SK-N-SH treated with all-trans-retinoic acid at 6 μM for 48 hours (cell line): ENCODE measurements at regions not wholly inside any gene's neighbourhood (a gene's known extent, or its start where the extent isn't known, plus 50 kb on each side); places are given as distances from the start of the nearest gene placed in this dataset.

ENCODE experiments used
- ATAC-seq: fragments of 200-7000 bp; cut with Tn5 transposase; 3 replicates; pipeline ENCODE4 v1.9.1; 2020; ENCODE audit warnings: mild to moderate bottlenecking, moderate library complexity
- ARNTL ChIP-seq: fragments of 450-650 bp; formaldehyde crosslinking; IDR thresholded peaks from 2 replicates; pipeline ENCODE4 v1.5.0; 2020; ENCODE audit warnings: low read depth, mild to moderate bottlenecking, moderate library complexity, borderline replicate concordance
- BACH2 ChIP-seq: fragments of 250-450 bp; sonication (Bioruptor Pico); IDR thresholded peaks from 2 replicates; pipeline ENCODE4 v1.9.0; 2021; ENCODE audit warnings: mild to moderate bottlenecking, borderline replicate concordance
- CSDC2 ChIP-seq: fragments of 250-450 bp; sonication (Bioruptor Pico); IDR thresholded peaks from 2 replicates; pipeline ENCODE4 v1.5.0; 2020; ENCODE audit warnings: mild to moderate bottlenecking, moderate library complexity
- ESRRG ChIP-seq: fragments of 250-450 bp; sonication (Bioruptor Pico); IDR thresholded peaks from 2 replicates; pipeline ENCODE4 v1.6.1; 2021; ENCODE audit warnings: mild to moderate bottlenecking
- GLIS3 ChIP-seq: fragments of 250-450 bp; sonication (Bioruptor Pico); IDR thresholded peaks from 2 replicates; pipeline ENCODE4 v1.5.0; 2020; ENCODE audit warnings: mild to moderate bottlenecking, moderate library complexity
- ISL1 ChIP-seq: fragments of 250-450 bp; sonication (Bioruptor Pico); IDR thresholded peaks from 2 replicates; pipeline ENCODE4 v2.1.2; 2022; ENCODE audit warnings: mild to moderate bottlenecking, moderate library complexity
- OSR1 ChIP-seq: fragments of 250-450 bp; sonication (Bioruptor Pico); IDR thresholded peaks from 2 replicates; pipeline ENCODE4 v1.8.0; 2022; ENCODE audit warnings: moderate library complexity, mild to moderate bottlenecking, inconsistent platforms
- PPARA ChIP-seq: fragments of 250-450 bp; sonication (Bioruptor Pico); IDR thresholded peaks from 2 replicates; pipeline ENCODE4 v1.5.0; 2020; ENCODE audit warnings: mild to moderate bottlenecking, borderline replicate concordance
- RARB ChIP-seq: fragments of 250-450 bp; sonication (Bioruptor Pico); IDR thresholded peaks from 2 replicates; pipeline ENCODE4 v1.8.0; 2021; ENCODE audit warnings: mild to moderate bottlenecking, moderate library complexity
- SNAI2 ChIP-seq: fragments of 250-450 bp; sonication (Bioruptor Pico); IDR thresholded peaks from 2 replicates; pipeline ENCODE4 v1.5.0; 2020; ENCODE audit warnings: mild to moderate bottlenecking, moderate library complexity
- TCF4 ChIP-seq: fragments of 250-450 bp; sonication (Bioruptor Pico); IDR thresholded peaks from 2 replicates; pipeline ENCODE4 v1.8.0; 2021; ENCODE audit warnings: mild to moderate bottlenecking, moderate library complexity, borderline replicate concordance
- TOX ChIP-seq: fragments of 250-450 bp; sonication (Bioruptor Pico); IDR thresholded peaks from 2 replicates; pipeline ENCODE4 v1.8.0; 2021; ENCODE audit warnings: mild to moderate bottlenecking, moderate library complexity, borderline replicate concordance
- ZC3H10 ChIP-seq: fragments of 250-450 bp; sonication (Bioruptor Pico); IDR thresholded peaks from 2 replicates; pipeline ENCODE4 v1.5.1; 2021; ENCODE audit warnings: mild to moderate bottlenecking, moderate library complexity
- ZFP3 ChIP-seq: fragments of 250-450 bp; sonication (Bioruptor Pico); IDR thresholded peaks from 2 replicates; pipeline ENCODE4 v1.5.0; 2020; ENCODE audit warnings: mild to moderate bottlenecking, moderate library complexity
- ZFP30 ChIP-seq: fragments of 450-650 bp; formaldehyde crosslinking; IDR thresholded peaks from 2 replicates; pipeline ENCODE4 v1.5.0; 2022; ENCODE audit warnings: mild to moderate bottlenecking, moderate library complexity
- ZNF565 ChIP-seq: fragments of 450-650 bp; formaldehyde crosslinking; conservative IDR thresholded peaks from 2 replicates; pipeline ENCODE4 v1.5.0; 2020; ENCODE audit warnings: low read depth, mild to moderate bottlenecking, moderate library complexity
- ZNF70 ChIP-seq: fragments of 450-650 bp; formaldehyde crosslinking; IDR thresholded peaks from 2 replicates; pipeline ENCODE4 v1.5.0; 2020; ENCODE audit warnings: mild to moderate bottlenecking, moderate library complexity
- ZNF8 ChIP-seq: fragments of 450-650 bp; formaldehyde crosslinking; IDR thresholded peaks from 2 replicates; pipeline ENCODE4 v1.5.0; 2020; ENCODE audit warnings: mild to moderate bottlenecking, moderate library complexity
- TF ChIP-seq, protein P1 (sequence below): fragments of 250-450 bp; sonication (Bioruptor Pico); IDR thresholded peaks from 2 replicates; pipeline ENCODE4 v1.8.0; 2021; ENCODE audit warnings: low read depth, mild to moderate bottlenecking, moderate library complexity, borderline replicate concordance
- TF ChIP-seq, protein P2 (sequence below): fragments of 250-450 bp; sonication (Bioruptor Pico); IDR thresholded peaks from 2 replicates; pipeline ENCODE4 v1.5.0; 2020; ENCODE audit warnings: mild to moderate bottlenecking, moderate library complexity
- TF ChIP-seq, protein P3 (sequence below): fragments of 250-450 bp; sonication (Bioruptor Pico); IDR thresholded peaks from 2 replicates; pipeline ENCODE4 v1.5.1; 2021; ENCODE audit warnings: mild to moderate bottlenecking, moderate library complexity
- TF ChIP-seq, protein P4 (sequence below): fragments of 250-450 bp; sonication (Bioruptor Pico); IDR thresholded peaks from 2 replicates; pipeline ENCODE4 v1.5.1; 2020; ENCODE audit warnings: low read depth, mild to moderate bottlenecking, moderate library complexity

DNA sequence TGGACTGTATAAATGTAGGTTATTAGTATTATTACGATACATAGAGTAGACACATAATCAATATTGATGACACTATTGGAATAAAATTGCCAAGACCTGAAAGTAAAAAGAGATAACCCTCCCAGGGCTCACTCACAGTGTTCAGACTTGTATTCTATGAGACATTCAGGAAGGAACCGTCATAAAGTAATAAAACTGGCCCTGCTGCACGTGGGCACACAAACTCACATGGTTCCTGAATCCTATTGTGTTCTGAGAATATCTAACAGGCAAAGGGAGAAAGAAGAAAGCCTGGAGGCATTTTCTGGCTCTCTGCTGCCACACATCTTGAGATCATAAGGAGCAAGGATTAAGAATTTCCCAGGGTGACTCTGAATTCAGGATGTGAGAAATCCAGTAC, 575.9 kb downstream of the HS3ST4 start:
- TF ChIP-seq, protein P1, sequence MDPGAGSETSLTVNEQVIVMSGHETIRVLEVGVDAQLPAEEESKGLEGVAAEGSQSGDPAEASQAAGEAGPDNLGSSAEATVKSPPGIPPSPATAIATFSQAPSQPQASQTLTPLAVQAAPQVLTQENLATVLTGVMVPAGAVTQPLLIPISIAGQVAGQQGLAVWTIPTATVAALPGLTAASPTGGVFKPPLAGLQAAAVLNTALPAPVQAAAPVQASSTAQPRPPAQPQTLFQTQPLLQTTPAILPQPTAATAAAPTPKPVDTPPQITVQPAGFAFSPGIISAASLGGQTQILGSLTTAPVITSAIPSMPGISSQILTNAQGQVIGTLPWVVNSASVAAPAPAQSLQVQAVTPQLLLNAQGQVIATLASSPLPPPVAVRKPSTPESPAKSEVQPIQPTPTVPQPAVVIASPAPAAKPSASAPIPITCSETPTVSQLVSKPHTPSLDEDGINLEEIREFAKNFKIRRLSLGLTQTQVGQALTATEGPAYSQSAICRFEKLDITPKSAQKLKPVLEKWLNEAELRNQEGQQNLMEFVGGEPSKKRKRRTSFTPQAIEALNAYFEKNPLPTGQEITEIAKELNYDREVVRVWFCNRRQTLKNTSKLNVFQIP (CRISPR knock-in tag): no peak
- TF ChIP-seq GLIS3 (CRISPR knock-in tag) (no peak), CSDC2 (CRISPR knock-in tag) (no peak), ZNF565 (CRISPR knock-in tag) (no peak), OSR1 (CRISPR knock-in tag) (no peak), ZFP30 (CRISPR knock-in tag) (no peak), ESRRG (no peak), BACH2 (no peak)
- TF ChIP-seq, protein P2, sequence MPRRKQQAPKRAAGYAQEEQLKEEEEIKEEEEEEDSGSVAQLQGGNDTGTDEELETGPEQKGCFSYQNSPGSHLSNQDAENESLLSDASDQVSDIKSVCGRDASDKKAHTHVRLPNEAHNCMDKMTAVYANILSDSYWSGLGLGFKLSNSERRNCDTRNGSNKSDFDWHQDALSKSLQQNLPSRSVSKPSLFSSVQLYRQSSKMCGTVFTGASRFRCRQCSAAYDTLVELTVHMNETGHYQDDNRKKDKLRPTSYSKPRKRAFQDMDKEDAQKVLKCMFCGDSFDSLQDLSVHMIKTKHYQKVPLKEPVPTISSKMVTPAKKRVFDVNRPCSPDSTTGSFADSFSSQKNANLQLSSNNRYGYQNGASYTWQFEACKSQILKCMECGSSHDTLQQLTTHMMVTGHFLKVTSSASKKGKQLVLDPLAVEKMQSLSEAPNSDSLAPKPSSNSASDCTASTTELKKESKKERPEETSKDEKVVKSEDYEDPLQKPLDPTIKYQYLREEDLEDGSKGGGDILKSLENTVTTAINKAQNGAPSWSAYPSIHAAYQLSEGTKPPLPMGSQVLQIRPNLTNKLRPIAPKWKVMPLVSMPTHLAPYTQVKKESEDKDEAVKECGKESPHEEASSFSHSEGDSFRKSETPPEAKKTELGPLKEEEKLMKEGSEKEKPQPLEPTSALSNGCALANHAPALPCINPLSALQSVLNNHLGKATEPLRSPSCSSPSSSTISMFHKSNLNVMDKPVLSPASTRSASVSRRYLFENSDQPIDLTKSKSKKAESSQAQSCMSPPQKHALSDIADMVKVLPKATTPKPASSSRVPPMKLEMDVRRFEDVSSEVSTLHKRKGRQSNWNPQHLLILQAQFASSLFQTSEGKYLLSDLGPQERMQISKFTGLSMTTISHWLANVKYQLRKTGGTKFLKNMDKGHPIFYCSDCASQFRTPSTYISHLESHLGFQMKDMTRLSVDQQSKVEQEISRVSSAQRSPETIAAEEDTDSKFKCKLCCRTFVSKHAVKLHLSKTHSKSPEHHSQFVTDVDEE (CRISPR knock-in tag): no peak
- TF ChIP-seq, protein P3, sequence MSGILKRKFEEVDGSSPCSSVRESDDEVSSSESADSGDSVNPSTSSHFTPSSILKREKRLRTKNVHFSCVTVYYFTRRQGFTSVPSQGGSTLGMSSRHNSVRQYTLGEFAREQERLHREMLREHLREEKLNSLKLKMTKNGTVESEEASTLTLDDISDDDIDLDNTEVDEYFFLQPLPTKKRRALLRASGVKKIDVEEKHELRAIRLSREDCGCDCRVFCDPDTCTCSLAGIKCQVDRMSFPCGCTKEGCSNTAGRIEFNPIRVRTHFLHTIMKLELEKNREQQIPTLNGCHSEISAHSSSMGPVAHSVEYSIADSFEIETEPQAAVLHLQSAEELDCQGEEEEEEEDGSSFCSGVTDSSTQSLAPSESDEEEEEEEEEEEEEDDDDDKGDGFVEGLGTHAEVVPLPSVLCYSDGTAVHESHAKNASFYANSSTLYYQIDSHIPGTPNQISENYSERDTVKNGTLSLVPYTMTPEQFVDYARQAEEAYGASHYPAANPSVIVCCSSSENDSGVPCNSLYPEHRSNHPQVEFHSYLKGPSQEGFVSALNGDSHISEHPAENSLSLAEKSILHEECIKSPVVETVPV (CRISPR knock-in tag): no peak
- no peak for ATAC-seq

DNA sequence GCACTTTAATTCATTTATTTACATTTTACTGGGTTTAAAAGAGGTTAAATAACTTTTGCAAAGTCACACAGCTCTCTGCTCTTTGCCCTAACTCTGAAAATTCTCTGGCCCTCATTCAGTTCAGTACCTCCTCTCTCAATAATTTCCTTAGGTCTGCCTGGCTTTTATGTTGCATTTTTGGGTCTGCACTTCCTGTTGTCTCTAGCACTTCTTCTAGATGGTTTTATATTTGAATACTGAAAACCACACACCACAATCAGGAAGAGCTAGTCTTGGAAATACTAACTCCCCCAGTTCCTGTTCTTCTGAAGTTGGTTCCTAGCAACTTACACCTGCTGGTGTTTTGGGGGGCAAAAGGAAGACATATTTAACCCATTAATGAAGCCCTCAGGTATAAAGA, 577.9 kb downstream of the HS3ST4 start:
- no peak for ATAC-seq
- TF ChIP-seq, protein P4, sequence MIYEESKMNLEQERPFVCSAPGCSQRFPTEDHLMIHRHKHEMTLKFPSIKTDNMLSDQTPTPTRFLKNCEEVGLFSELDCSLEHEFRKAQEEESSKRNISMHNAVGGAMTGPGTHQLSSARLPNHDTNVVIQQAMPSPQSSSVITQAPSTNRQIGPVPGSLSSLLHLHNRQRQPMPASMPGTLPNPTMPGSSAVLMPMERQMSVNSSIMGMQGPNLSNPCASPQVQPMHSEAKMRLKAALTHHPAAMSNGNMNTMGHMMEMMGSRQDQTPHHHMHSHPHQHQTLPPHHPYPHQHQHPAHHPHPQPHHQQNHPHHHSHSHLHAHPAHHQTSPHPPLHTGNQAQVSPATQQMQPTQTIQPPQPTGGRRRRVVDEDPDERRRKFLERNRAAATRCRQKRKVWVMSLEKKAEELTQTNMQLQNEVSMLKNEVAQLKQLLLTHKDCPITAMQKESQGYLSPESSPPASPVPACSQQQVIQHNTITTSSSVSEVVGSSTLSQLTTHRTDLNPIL (CRISPR knock-in tag): no peak
- TF ChIP-seq ZC3H10 (CRISPR knock-in tag) (no peak), SNAI2 (CRISPR knock-in tag) (no peak), ZNF8 (no peak), ZNF565 (CRISPR knock-in tag) (no peak), ESRRG (no peak), ZNF70 (CRISPR knock-in tag) (no peak)
- TF ChIP-seq, protein P1 (CRISPR knock-in tag): no peak

DNA sequence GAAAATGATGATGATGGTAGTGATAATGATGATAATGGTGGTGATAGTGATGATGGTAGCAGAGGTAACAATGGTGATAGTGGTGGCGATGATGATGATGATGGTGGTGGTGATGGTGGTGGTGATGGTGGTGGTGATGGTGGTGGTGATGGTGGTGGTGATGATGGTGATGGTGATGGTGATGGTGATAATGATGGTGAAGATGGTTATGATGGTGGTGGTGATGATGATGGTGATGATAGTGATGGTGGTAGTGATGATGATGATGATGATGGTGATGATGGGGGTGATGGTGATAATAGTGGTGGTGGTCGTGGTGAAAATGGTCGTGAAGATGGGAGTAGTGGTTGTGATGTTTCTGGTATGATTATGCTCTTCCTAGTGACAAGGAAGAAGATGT, 581.8 kb downstream of the HS3ST4 start:
- TF ChIP-seq CSDC2 (CRISPR knock-in tag) (no peak), ZNF8 (no peak), ARNTL (CRISPR knock-in tag) (no peak), ZFP30 (CRISPR knock-in tag) (no peak), SNAI2 (CRISPR knock-in tag) (no peak), RARB (CRISPR knock-in tag) (no peak), TOX (CRISPR knock-in tag) (no peak), ISL1 (no peak), ZFP3 (no peak), TCF4 (CRISPR knock-in tag) (no peak), OSR1 (CRISPR knock-in tag) (no peak), PPARA (no peak), ESRRG (no peak), ZNF70 (CRISPR knock-in tag) (no peak)
- TF ChIP-seq, protein P4 (CRISPR knock-in tag): no peak
- TF ChIP-seq, protein P3 (CRISPR knock-in tag): no peak
- TF ChIP-seq, protein P1 (CRISPR knock-in tag): no peak
- ATAC-seq: no peak
